HEK293 (cell line): ENCODE measurements at regions not wholly inside any gene's neighbourhood (a gene's known extent, or its start where the extent isn't known, plus 50 kb on each side); places are given as distances from the start of the nearest gene placed in this dataset.
A peak's percentile ranks its signal among the peaks of the same experiment; 100 is the strongest.

Experiments
- CTCF ChIA-PET: fragments of 350-600 bp; formaldehyde crosslinking; extraction: SDS; loops from one replicate; lab custom pipeline; 2021; ENCODE audit warnings: antibody characterized with exemption; lab: Yijun Ruan, JAX
- POLR2A ChIA-PET: fragments of 300-600 bp; formaldehyde crosslinking; extraction: SDS; loops from one replicate; lab custom pipeline; 2020; ENCODE audit warnings: antibody characterized with exemption, inconsistent platforms; lab: Yijun Ruan, JAX
- H3K27ac ChIP-seq: fragments of 200-500 bp; sonication (Bioruptor generic); 2 replicates; pipeline ENCODE4 v1.5.1; 2014; ENCODE audit warnings: low read depth, low read length, control low read depth, inconsistent platforms; ENCODE audit errors: extremely low read depth
- H3K36me3 ChIP-seq, 2 experiments: fragments of 200-500 bp in 1 of 2; sonication (Bioruptor generic) in 1 of 2; 1 replicate in 1 of 2; 2 replicates in 1 of 2; pipeline ENCODE4 v1.5.1; 2014 to 2017; ENCODE audit warnings: inconsistent platforms in 2 of 2, low read length in 2 of 2; ENCODE audit not compliant: control insufficient read depth in 2 of 2, insufficient read depth in 1 of 2
- H3K4me1 ChIP-seq: fragments of 200-500 bp; sonication (Bioruptor generic); 2 replicates; pipeline ENCODE4 v1.5.1; 2014; ENCODE audit warnings: mild to moderate bottlenecking, low read length, inconsistent platforms; ENCODE audit not compliant: control insufficient read depth, insufficient read depth
- H3K4me3 ChIP-seq: 2 replicates; pipeline ENCODE4 v1.5.1; 2011; ENCODE audit warnings: low read depth, mild to moderate bottlenecking, control low read depth, low read length, moderate library complexity
- H3K9me3 ChIP-seq: fragments of 200-500 bp; sonication (Bioruptor generic); 2 replicates; pipeline ENCODE4 v1.5.1; 2014; ENCODE audit warnings: low read depth, low read length, inconsistent platforms; ENCODE audit not compliant: control insufficient read depth, insufficient read depth
- EGR2 ChIP-seq: fragments of 450-650 bp; formaldehyde crosslinking; IDR thresholded peaks from 2 replicates; pipeline ENCODE4 v1.5.1; 2016; ENCODE audit warnings: low read depth, missing biosample characterization, missing genetic modification characterization
- KLF16 ChIP-seq: fragments of 450-650 bp; formaldehyde crosslinking; IDR thresholded peaks from 2 replicates; pipeline ENCODE4 v1.5.1; 2017; ENCODE audit warnings: missing biosample characterization, missing genetic modification characterization
- KLF9 ChIP-seq: fragments of 450-650 bp; formaldehyde crosslinking; IDR thresholded peaks from 2 replicates; pipeline ENCODE4 v1.5.1; 2016; ENCODE audit warnings: missing biosample characterization, missing genetic modification characterization, low read depth
- REPIN1 ChIP-seq: fragments of 450-650 bp; formaldehyde crosslinking; IDR thresholded peaks from 2 replicates; pipeline ENCODE4 v1.5.1; 2017; ENCODE audit warnings: missing biosample characterization, missing genetic modification characterization, low read depth
- SCRT1 ChIP-seq: fragments of 450-650 bp; formaldehyde crosslinking; IDR thresholded peaks from 2 replicates; pipeline ENCODE4 v1.5.1; 2016; ENCODE audit warnings: missing biosample characterization, missing genetic modification characterization, borderline replicate concordance
- SP3 ChIP-seq: fragments of 450-650 bp; formaldehyde crosslinking; IDR thresholded peaks from 2 replicates; pipeline ENCODE4 v1.5.1; 2016; ENCODE audit warnings: missing biosample characterization, missing genetic modification characterization
- ZBTB6 ChIP-seq: fragments of 450-650 bp; formaldehyde crosslinking; IDR thresholded peaks from 2 replicates; pipeline ENCODE4 v1.5.1; 2017; ENCODE audit warnings: missing biosample characterization, missing genetic modification characterization
- ZEB2 ChIP-seq: fragments of 450-650 bp; formaldehyde crosslinking; IDR thresholded peaks from 2 replicates; pipeline ENCODE4 v1.5.1; 2016; ENCODE audit warnings: missing biosample characterization, missing genetic modification characterization
- ZFP69B ChIP-seq: fragments of 450-650 bp; formaldehyde crosslinking; IDR thresholded peaks from 2 replicates; pipeline ENCODE4 v1.5.1; 2016; ENCODE audit warnings: missing biosample characterization, missing genetic modification characterization
- ZIC2 ChIP-seq: fragments of 450-650 bp; formaldehyde crosslinking; IDR thresholded peaks from 2 replicates; pipeline ENCODE4 v1.5.1; 2016; ENCODE audit warnings: missing biosample characterization, missing genetic modification characterization
- ZNF112 ChIP-seq: fragments of 450-650 bp; formaldehyde crosslinking; IDR thresholded peaks from 2 replicates; pipeline ENCODE4 v1.5.0; 2017; ENCODE audit warnings: missing biosample characterization, missing genetic modification characterization
- ZNF148 ChIP-seq: fragments of 450-650 bp; formaldehyde crosslinking; IDR thresholded peaks from 2 replicates; pipeline ENCODE4 v1.5.0; 2017; ENCODE audit warnings: missing biosample characterization, missing genetic modification characterization, borderline replicate concordance
- ZNF202 ChIP-seq: fragments of 450-650 bp; formaldehyde crosslinking; IDR thresholded peaks from 2 replicates; pipeline ENCODE4 v1.5.1; 2016; ENCODE audit warnings: missing biosample characterization, missing genetic modification characterization, borderline replicate concordance
- ZNF248 ChIP-seq: fragments of 450-650 bp; formaldehyde crosslinking; IDR thresholded peaks from 2 replicates; pipeline ENCODE4 v1.5.1; 2017; ENCODE audit warnings: missing biosample characterization, missing genetic modification characterization
- ZNF26 ChIP-seq: fragments of 450-650 bp; formaldehyde crosslinking; IDR thresholded peaks from 2 replicates; pipeline ENCODE4 v1.5.1; 2016; ENCODE audit warnings: missing biosample characterization, missing genetic modification characterization
- ZNF335 ChIP-seq: fragments of 450-650 bp; formaldehyde crosslinking; conservative IDR thresholded peaks from 2 replicates; pipeline ENCODE4 v1.5.1; 2016; ENCODE audit warnings: missing biosample characterization, missing genetic modification characterization
- ZNF366 ChIP-seq: fragments of 450-650 bp; formaldehyde crosslinking; conservative IDR thresholded peaks from 2 replicates; pipeline ENCODE4 v1.5.1; 2016; ENCODE audit warnings: missing biosample characterization, missing genetic modification characterization
- ZNF37A ChIP-seq: fragments of 450-650 bp; IDR thresholded peaks from 2 replicates; pipeline ENCODE4 v1.5.1; 2018; ENCODE audit warnings: missing biosample characterization, missing genetic modification characterization
- ZNF398 ChIP-seq: fragments of 450-650 bp; formaldehyde crosslinking; IDR thresholded peaks from 2 replicates; pipeline ENCODE4 v1.5.1; 2017; ENCODE audit warnings: missing biosample characterization, missing genetic modification characterization
- ZNF423 ChIP-seq: fragments of 450-650 bp; formaldehyde crosslinking; IDR thresholded peaks from 2 replicates; pipeline ENCODE4 v1.5.1; 2016; ENCODE audit warnings: missing biosample characterization, missing genetic modification characterization
- ZNF571 ChIP-seq: fragments of 450-650 bp; formaldehyde crosslinking; IDR thresholded peaks from 2 replicates; pipeline ENCODE4 v1.5.0; 2017; ENCODE audit warnings: missing biosample characterization, missing genetic modification characterization
- ZNF600 ChIP-seq: fragments of 450-650 bp; formaldehyde crosslinking; IDR thresholded peaks from 2 replicates; pipeline ENCODE4 v1.5.1; 2016; ENCODE audit warnings: missing biosample characterization, missing genetic modification characterization
- ZNF624 ChIP-seq: fragments of 450-650 bp; formaldehyde crosslinking; IDR thresholded peaks from 2 replicates; pipeline ENCODE4 v1.5.1; 2017; ENCODE audit warnings: missing biosample characterization, missing genetic modification characterization
- ZNF660 ChIP-seq: fragments of 450-650 bp; IDR thresholded peaks from 2 replicates; pipeline ENCODE4 v1.5.1; 2018; ENCODE audit warnings: missing biosample characterization, mild to moderate bottlenecking, missing genetic modification characterization
- ZXDB ChIP-seq: fragments of 450-650 bp; formaldehyde crosslinking; IDR thresholded peaks from 2 replicates; pipeline ENCODE4 v1.5.1; 2016; ENCODE audit warnings: missing biosample characterization, missing genetic modification characterization
- TF ChIP-seq, protein P1 (sequence below): fragments of 450-650 bp; formaldehyde crosslinking; IDR thresholded peaks from 2 replicates; pipeline ENCODE4 v1.5.1; 2017; ENCODE audit warnings: missing biosample characterization, missing genetic modification characterization
- TF ChIP-seq, protein P2 (sequence below): fragments of 450-650 bp; formaldehyde crosslinking; IDR thresholded peaks from 2 replicates; pipeline ENCODE4 v1.5.1; 2016; ENCODE audit warnings: missing biosample characterization, missing genetic modification characterization, low read depth

GRCh38 chr10:55641601-55642000 is 719.5 kb downstream of the ZWINT start:
- CTCF ChIA-PET = no interaction called here

GRCh38 chr10:55631071-55631654 is 729.9 kb downstream of the ZWINT start:
- no peaks in the 10 kb centered on the region for H3K36me3 ChIP-seq
- H3K4me3 ChIP-seq = peak overlapping the region; percentile 63
- POLR2A ChIA-PET = no interaction called here
- CTCF ChIA-PET = interaction anchor here (0.6 to 1.3 kb wide), 6 partner anchors 16 to 539 kb away, joined by 3 to 4 read pairs (median 3); no protein-coding TSS in a partner anchor
- H3K4me1 ChIP-seq = no peaks in the 10 kb centered on the region; the same call in 1 of the 2 replicates
- H3K27ac ChIP-seq = no peak overlapping the region
- no peaks in the 10 kb centered on the region for H3K9me3 ChIP-seq
- peak; percentile 48 for TF ChIP-seq ZNF600 (tag by site-specific recombination)
- peak; percentile 82 for TF ChIP-seq ZNF335 (tag by site-specific recombination)
- no peak for TF ChIP-seq ZNF660 (tag by site-specific recombination)
- no peak for TF ChIP-seq ZNF148 (tag by site-specific recombination)
- no peak for TF ChIP-seq ZXDB (tag by site-specific recombination)
- no peak for TF ChIP-seq ZNF248 (tag by site-specific recombination)
- 0 out of 2 replicates have a peak, but pooled peaks have one; percentile 67 for TF ChIP-seq ZEB2 (tag by site-specific recombination)
- TF ChIP-seq ZNF37A (tag by site-specific recombination) = no peak
- no peak for TF ChIP-seq ZNF202 (tag by site-specific recombination)
- no peak for TF ChIP-seq REPIN1 (tag by site-specific recombination)
- TF ChIP-seq ZNF398 (tag by site-specific recombination) = no peak
- TF ChIP-seq, protein P1, sequence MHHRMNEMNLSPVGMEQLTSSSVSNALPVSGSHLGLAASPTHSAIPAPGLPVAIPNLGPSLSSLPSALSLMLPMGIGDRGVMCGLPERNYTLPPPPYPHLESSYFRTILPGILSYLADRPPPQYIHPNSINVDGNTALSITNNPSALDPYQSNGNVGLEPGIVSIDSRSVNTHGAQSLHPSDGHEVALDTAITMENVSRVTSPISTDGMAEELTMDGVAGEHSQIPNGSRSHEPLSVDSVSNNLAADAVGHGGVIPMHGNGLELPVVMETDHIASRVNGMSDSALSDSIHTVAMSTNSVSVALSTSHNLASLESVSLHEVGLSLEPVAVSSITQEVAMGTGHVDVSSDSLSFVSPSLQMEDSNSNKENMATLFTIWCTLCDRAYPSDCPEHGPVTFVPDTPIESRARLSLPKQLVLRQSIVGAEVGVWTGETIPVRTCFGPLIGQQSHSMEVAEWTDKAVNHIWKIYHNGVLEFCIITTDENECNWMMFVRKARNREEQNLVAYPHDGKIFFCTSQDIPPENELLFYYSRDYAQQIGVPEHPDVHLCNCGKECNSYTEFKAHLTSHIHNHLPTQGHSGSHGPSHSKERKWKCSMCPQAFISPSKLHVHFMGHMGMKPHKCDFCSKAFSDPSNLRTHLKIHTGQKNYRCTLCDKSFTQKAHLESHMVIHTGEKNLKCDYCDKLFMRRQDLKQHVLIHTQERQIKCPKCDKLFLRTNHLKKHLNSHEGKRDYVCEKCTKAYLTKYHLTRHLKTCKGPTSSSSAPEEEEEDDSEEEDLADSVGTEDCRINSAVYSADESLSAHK (tag by site-specific recombination) = no peak
- TF ChIP-seq ZNF366 (tag by site-specific recombination) = peak; percentile 94
- no peak for TF ChIP-seq SCRT1 (tag by site-specific recombination)
- no peak for TF ChIP-seq ZNF571 (tag by site-specific recombination)
- TF ChIP-seq ZBTB6 (tag by site-specific recombination) = no peak
- no peak for TF ChIP-seq ZNF112 (tag by site-specific recombination)

More at GRCh38 chr10:55641601-55642000, 719.5 kb downstream of the ZWINT start:
- POLR2A ChIA-PET = no interaction called here
- TF ChIP-seq ZNF26 (tag by site-specific recombination) (no peak), ZIC2 (tag by site-specific recombination) (no peak), ZNF624 (tag by site-specific recombination) (no peak), SP3 (tag by site-specific recombination) (no peak), KLF9 (no peak), ZNF423 (tag by site-specific recombination) (no peak), ZFP69B (tag by site-specific recombination) (no peak), KLF16 (tag by site-specific recombination) (no peak), EGR2 (tag by site-specific recombination) (no peak)
- TF ChIP-seq, protein P2, sequence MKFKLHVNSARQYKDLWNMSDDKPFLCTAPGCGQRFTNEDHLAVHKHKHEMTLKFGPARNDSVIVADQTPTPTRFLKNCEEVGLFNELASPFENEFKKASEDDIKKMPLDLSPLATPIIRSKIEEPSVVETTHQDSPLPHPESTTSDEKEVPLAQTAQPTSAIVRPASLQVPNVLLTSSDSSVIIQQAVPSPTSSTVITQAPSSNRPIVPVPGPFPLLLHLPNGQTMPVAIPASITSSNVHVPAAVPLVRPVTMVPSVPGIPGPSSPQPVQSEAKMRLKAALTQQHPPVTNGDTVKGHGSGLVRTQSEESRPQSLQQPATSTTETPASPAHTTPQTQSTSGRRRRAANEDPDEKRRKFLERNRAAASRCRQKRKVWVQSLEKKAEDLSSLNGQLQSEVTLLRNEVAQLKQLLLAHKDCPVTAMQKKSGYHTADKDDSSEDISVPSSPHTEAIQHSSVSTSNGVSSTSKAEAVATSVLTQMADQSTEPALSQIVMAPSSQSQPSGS (tag by site-specific recombination) = no peak
- no peak overlapping the region for H3K4me3 ChIP-seq
- H3K9me3 ChIP-seq = no peaks in the 10 kb centered on the region
- H3K27ac ChIP-seq = no peak overlapping the region
- no peaks in the 10 kb centered on the region for H3K4me1 ChIP-seq
- H3K36me3 ChIP-seq = no peaks in the 10 kb centered on the region
